ENCODE measurements at regions not wholly inside any gene's neighbourhood (a gene's known extent, or its start where the extent isn't known, plus 50 kb on each side); places are given as distances from the start of the nearest gene placed in this dataset.

DNA sequence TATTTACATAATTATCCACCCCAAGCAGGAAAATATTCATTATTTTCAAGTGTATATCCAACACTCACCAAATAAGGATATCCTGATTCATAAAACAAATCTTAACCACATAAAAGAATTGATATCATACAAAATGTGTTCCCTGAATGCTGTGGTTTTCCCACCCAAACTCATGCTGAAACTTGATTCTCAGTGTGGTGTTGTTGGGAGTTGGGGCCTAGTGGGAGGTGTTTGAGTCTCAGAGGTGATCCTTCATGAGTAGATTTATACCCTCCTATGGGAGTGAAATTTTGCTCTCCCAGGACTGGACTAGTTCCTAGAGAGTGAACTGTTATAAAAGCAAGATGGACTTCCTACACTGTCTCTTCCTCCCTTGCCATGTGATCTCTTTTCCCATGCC lies 1028.3 kb downstream of the SORCS1 start:
- no peaks in the 10 kb centered on the region for H3K9me2 ChIP-seq (replicated peaks; ENCODE audit: insufficient read depth, low read length)
- H3K36me3 ChIP-seq (ENCODE audit: low read length) = no peaks in the 10 kb centered on the region
- H3K4me2 ChIP-seq (ENCODE audit: low read depth, low read length, poor library complexity, severe bottlenecking) = no peak overlapping the region
- H3F3A ChIP-seq (ENCODE audit: insufficient read depth) = no peaks in the 10 kb centered on the region
- H3K9ac ChIP-seq (ENCODE audit: low read length) = no peak overlapping the region
- H3K27ac ChIP-seq (ENCODE audit: low read depth, low read length) = no peak overlapping the region
- no peak for TF ChIP-seq EZH2phosphoT487 (conservative IDR thresholded peaks at IDR 0.05; ENCODE audit: low read length)
- TF ChIP-seq, protein P1, sequence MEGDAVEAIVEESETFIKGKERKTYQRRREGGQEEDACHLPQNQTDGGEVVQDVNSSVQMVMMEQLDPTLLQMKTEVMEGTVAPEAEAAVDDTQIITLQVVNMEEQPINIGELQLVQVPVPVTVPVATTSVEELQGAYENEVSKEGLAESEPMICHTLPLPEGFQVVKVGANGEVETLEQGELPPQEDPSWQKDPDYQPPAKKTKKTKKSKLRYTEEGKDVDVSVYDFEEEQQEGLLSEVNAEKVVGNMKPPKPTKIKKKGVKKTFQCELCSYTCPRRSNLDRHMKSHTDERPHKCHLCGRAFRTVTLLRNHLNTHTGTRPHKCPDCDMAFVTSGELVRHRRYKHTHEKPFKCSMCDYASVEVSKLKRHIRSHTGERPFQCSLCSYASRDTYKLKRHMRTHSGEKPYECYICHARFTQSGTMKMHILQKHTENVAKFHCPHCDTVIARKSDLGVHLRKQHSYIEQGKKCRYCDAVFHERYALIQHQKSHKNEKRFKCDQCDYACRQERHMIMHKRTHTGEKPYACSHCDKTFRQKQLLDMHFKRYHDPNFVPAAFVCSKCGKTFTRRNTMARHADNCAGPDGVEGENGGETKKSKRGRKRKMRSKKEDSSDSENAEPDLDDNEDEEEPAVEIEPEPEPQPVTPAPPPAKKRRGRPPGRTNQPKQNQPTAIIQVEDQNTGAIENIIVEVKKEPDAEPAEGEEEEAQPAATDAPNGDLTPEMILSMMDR (IDR thresholded peaks at IDR 0.05; ENCODE audit: insufficient read depth, low read length, poor library complexity, severe bottlenecking) = no peak
- H4K20me1 ChIP-seq (ENCODE audit: low read depth, low read length) = no peaks in the 10 kb centered on the region
- H3K79me2 ChIP-seq (ENCODE audit: insufficient read depth, low read length) = no peaks in the 10 kb centered on the region
- no peak overlapping the region for H2AFZ ChIP-seq (ENCODE audit: low read depth, low read length, severe bottlenecking)
- no peaks in the 10 kb centered on the region for H3K9me3 ChIP-seq (ENCODE audit: insufficient read depth, low read length)
- no peaks in the 10 kb centered on the region for H3K27me3 ChIP-seq (ENCODE audit: low read length)
- H3K4me3 ChIP-seq (ENCODE audit: insufficient read depth, low read length, poor library complexity, severe bottlenecking) = no peak overlapping the region

- Histone ChIP-seq H3K9me2 (replicated peaks; ENCODE audit: insufficient read depth, low read length) (no peaks in the 10 kb centered on the region), H3K27me3 (ENCODE audit: low read length) (no peaks in the 10 kb centered on the region), H3K9ac (ENCODE audit: low read length) (no peak overlapping the region), H3K27ac (ENCODE audit: low read depth, low read length) (no peak overlapping the region), H3K79me2 (ENCODE audit: insufficient read depth, low read length) (no peaks in the 10 kb centered on the region), H3K36me3 (ENCODE audit: low read length) (no peaks in the 10 kb centered on the region), H4K20me1 (ENCODE audit: low read depth, low read length) (no peaks in the 10 kb centered on the region), H3F3A (ENCODE audit: insufficient read depth) (no peaks in the 10 kb centered on the region), H2AFZ (ENCODE audit: low read depth, low read length, severe bottlenecking) (no peak overlapping the region), H3K9me3 (ENCODE audit: insufficient read depth, low read length) (no peaks in the 10 kb centered on the region), H3K4me2 (ENCODE audit: low read depth, low read length, poor library complexity, severe bottlenecking) (no peak overlapping the region), H3K4me3 (ENCODE audit: insufficient read depth, low read length, poor library complexity, severe bottlenecking) (no peak overlapping the region)
- no peak for TF ChIP-seq EZH2phosphoT487 (conservative IDR thresholded peaks at IDR 0.05; ENCODE audit: low read length)
- TF ChIP-seq, protein P1 (IDR thresholded peaks at IDR 0.05; ENCODE audit: insufficient read depth, low read length, poor library complexity, severe bottlenecking) = no peak
These were observed 1030.0 kb downstream of the SORCS1 start for GRCh38 chr10:106134326-106135000.

DNA sequence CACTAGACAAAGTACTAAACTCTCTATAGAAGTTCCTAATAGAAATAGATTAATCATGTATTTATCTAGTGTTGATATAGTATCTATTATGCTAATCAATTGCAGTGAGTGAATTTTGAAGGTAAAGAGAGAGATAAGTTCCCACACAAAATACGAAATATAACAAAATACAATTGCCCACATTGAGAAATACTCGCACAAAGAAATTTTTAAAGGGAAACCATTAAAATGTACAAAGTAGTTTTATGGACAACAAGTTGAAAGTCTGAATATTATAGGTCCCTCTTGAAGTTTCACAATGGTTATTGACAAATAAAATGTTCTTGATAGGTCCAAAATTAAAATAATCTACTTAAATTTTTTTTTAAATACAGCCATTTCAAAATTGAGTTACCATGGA lies 1031.1 kb downstream of the SORCS1 start:
- Histone ChIP-seq H3K4me2 (ENCODE audit: low read depth, low read length, poor library complexity, severe bottlenecking) (no peak overlapping the region), H3K27ac (ENCODE audit: low read depth, low read length) (no peak overlapping the region), H3K79me2 (ENCODE audit: insufficient read depth, low read length) (no peaks in the 10 kb centered on the region), H3K9ac (ENCODE audit: low read length) (no peak overlapping the region), H2AFZ (ENCODE audit: low read depth, low read length, severe bottlenecking) (no peak overlapping the region), H3K36me3 (ENCODE audit: low read length) (no peaks in the 10 kb centered on the region), H3K4me3 (ENCODE audit: insufficient read depth, low read length, poor library complexity, severe bottlenecking) (no peak overlapping the region), H3K9me3 (ENCODE audit: insufficient read depth, low read length) (no peaks in the 10 kb centered on the region), H3K9me2 (replicated peaks; ENCODE audit: insufficient read depth, low read length) (no peaks in the 10 kb centered on the region), H4K20me1 (ENCODE audit: low read depth, low read length) (no peaks in the 10 kb centered on the region), H3F3A (ENCODE audit: insufficient read depth) (no peaks in the 10 kb centered on the region), H3K27me3 (ENCODE audit: low read length) (no peaks in the 10 kb centered on the region)
- TF ChIP-seq, protein P1 (IDR thresholded peaks at IDR 0.05; ENCODE audit: insufficient read depth, low read length, poor library complexity, severe bottlenecking) = no peak
- no peak for TF ChIP-seq EZH2phosphoT487 (conservative IDR thresholded peaks at IDR 0.05; ENCODE audit: low read length)
